ENCODE measurements at regions not wholly inside any gene's neighbourhood (a gene's known extent, or its start where the extent isn't known, plus 50 kb on each side); places are given as distances from the start of the nearest gene placed in this dataset.

DNA sequence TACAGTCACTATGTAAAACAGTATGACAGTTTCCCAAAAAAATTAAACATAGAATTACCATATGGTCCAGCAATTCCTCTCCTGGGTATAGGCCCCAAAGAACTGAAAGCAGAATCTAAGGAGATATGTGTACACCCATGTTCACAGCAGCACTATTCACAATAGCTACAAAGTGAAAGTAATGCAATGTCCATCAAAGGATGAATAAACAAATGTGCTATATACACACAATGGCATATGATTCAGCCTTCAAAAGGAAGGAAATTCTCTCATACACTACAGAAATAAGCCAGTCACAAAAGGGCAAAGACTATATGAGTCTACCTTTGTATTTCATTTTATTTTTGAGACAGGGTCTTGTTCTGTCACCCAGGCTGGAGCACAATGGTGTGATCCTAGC, 120.4 kb downstream of the TOMM20 start:
- Histone ChIP-seq H3K4me2 (ENCODE audit: low read length) (no peak overlapping the region), H3K27me3 (ENCODE audit: insufficient read depth, low read depth, low read length) (no peaks in the 10 kb centered on the region), H3K9ac (ENCODE audit: low read length) (no peak overlapping the region), H3K9me2 (ENCODE audit: insufficient read depth, low read length) (no peaks in the 10 kb centered on the region), H2AFZ (ENCODE audit: low read depth, low read length) (no peak overlapping the region), H3K4me3 (ENCODE audit: low read length) (no peak overlapping the region), H3K36me3 (ENCODE audit: insufficient read depth, low read length) (no peaks in the 10 kb centered on the region), H3K9me3 (ENCODE audit: low read length) (peaks cover 3% of the 10 kb centered on the region), H4K20me1 (ENCODE audit: insufficient read depth) (no peaks in the 10 kb centered on the region), H3K79me2 (replicated peaks; ENCODE audit: insufficient read depth, low read length) (no peaks in the 10 kb centered on the region), H3F3A (ENCODE audit: insufficient read depth, low read length, poor library complexity, severe bottlenecking) (no peaks in the 10 kb centered on the region), H3K27ac (ENCODE audit: low read length) (no peak overlapping the region)
- TF ChIP-seq MXI1 (conservative IDR thresholded peaks at IDR 0.05; ENCODE audit: poor library complexity, severe bottlenecking) (no peak), TAF1 (IDR thresholded peaks at IDR 0.05; ENCODE audit: low read depth) (no peak), EP300 (conservative IDR thresholded peaks at IDR 0.05; ENCODE audit: poor library complexity, severe bottlenecking) (no peak), POLR2AphosphoS5 (IDR thresholded peaks at IDR 0.05) (no peak), REST (IDR thresholded peaks at IDR 0.05; ENCODE audit: borderline replicate concordance) (no peak), CTCF (IDR thresholded peaks at IDR 0.05; ENCODE audit: poor library complexity, severe bottlenecking) (no peak), RAD21 (conservative IDR thresholded peaks at IDR 0.05) (no peak), SMC3 (conservative IDR thresholded peaks at IDR 0.05; ENCODE audit: poor library complexity) (no peak), EZH2 (IDR thresholded peaks at IDR 0.05; ENCODE audit: borderline replicate concordance, insufficient read depth, low read length, poor library complexity, severe bottlenecking) (no peak)

- no peaks in the 10 kb centered on the region for H4K20me1 ChIP-seq (ENCODE audit: insufficient read depth)
- no peak overlapping the region for H3K9ac ChIP-seq (ENCODE audit: low read length)
- no peaks in the 10 kb centered on the region for H3K27me3 ChIP-seq (ENCODE audit: insufficient read depth, low read depth, low read length)
- H3K9me3 ChIP-seq (ENCODE audit: low read length) = peaks cover 3% of the 10 kb centered on the region
- no peak overlapping the region for H3K4me3 ChIP-seq (ENCODE audit: low read length)
- no peak for TF ChIP-seq POLR2AphosphoS5 (IDR thresholded peaks at IDR 0.05)
- TF ChIP-seq MXI1 (conservative IDR thresholded peaks at IDR 0.05; ENCODE audit: poor library complexity, severe bottlenecking) = no peak
- TF ChIP-seq RAD21 (conservative IDR thresholded peaks at IDR 0.05) = no peak
- TF ChIP-seq EP300 (conservative IDR thresholded peaks at IDR 0.05; ENCODE audit: poor library complexity, severe bottlenecking) = no peak
- TF ChIP-seq CTCF (IDR thresholded peaks at IDR 0.05; ENCODE audit: poor library complexity, severe bottlenecking) = no peak
- no peak for TF ChIP-seq TAF1 (IDR thresholded peaks at IDR 0.05; ENCODE audit: low read depth)
- no peak for TF ChIP-seq SMC3 (conservative IDR thresholded peaks at IDR 0.05; ENCODE audit: poor library complexity)
- TF ChIP-seq REST (IDR thresholded peaks at IDR 0.05; ENCODE audit: borderline replicate concordance) = no peak
- no peak for TF ChIP-seq EZH2 (IDR thresholded peaks at IDR 0.05; ENCODE audit: borderline replicate concordance, insufficient read depth, low read length, poor library complexity, severe bottlenecking)
- no peaks in the 10 kb centered on the region for H3K36me3 ChIP-seq (ENCODE audit: insufficient read depth, low read length)
- H3K4me2 ChIP-seq (ENCODE audit: low read length) = no peak overlapping the region
- H3K27ac ChIP-seq (ENCODE audit: low read length) = no peak overlapping the region
- no peaks in the 10 kb centered on the region for H3K9me2 ChIP-seq (ENCODE audit: insufficient read depth, low read length)
- H3K79me2 ChIP-seq (replicated peaks; ENCODE audit: insufficient read depth, low read length) = no peaks in the 10 kb centered on the region
- H3F3A ChIP-seq (ENCODE audit: insufficient read depth, low read length, poor library complexity, severe bottlenecking) = no peaks in the 10 kb centered on the region
- no peak overlapping the region for H2AFZ ChIP-seq (ENCODE audit: low read depth, low read length)
These were observed 121.8 kb downstream of the TOMM20 start for GRCh38 chr1:235006816-235007215.

Measured in neural cell (in vitro differentiated cells).